ENCODE measurements at regions not wholly inside any gene's neighbourhood (a gene's known extent, or its start where the extent isn't known, plus 50 kb on each side); places are given as distances from the start of the nearest gene placed in this dataset.
"Not testable (repeated sequence)": the region's sequence is repeated elsewhere in the genome, so short reads cannot be mapped to it uniquely, and the experiment has no call there.

GRCh38 chr1:194033646-194034045 is 847.2 kb upstream of the B3GALT2 start:
- no peak for TF ChIP-seq CTCF (conservative IDR thresholded peaks at IDR 0.05; ENCODE audit: low read length)
- no peak overlapping the region for H3K4me3 ChIP-seq (ENCODE audit: low read length)
- no peak for DNase-seq (ENCODE audit: low read depth)

DNA sequence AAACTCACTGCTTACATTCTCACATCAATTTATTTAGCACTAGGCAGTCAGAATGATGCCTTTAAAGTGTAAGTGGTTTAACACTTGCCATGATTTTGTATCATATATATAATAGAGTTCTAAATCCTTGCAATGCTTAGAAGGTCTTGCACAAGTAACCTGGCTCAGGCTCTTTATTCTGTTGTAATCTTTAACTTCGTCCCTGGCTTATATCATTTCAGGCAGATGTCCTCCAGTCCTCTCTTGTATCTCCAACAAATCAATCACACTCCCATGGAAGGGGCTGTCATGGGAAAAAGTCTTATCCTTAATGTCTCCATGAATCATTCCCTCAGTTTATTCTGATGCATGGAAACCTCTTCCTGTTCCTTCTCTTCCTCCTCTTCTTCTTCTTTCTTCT is 841.6 kb upstream of the B3GALT2 start:
- H3K4me3 ChIP-seq (ENCODE audit: low read length), result no peak overlapping the region
- no peak for TF ChIP-seq CTCF (conservative IDR thresholded peaks at IDR 0.05; ENCODE audit: low read length)
- no peak for DNase-seq (ENCODE audit: low read depth)

DNA sequence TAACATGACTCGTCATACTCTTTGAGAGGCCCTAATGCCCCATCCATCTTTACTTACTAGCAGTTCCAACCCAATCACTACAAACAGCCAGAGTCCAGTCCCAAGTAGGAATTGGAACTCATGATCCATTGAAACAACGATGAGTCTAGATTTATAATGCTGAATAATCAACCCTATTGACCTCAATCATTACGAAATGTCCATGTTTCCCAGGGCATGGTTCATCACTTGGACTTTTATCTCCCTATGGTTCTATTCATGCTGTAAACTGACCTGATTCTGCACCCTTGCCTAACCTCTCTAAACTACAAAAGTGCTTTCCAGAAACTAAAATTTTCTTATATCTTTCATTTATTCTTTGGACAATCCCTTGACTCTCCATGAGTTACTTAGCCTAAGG is 840.0 kb upstream of the B3GALT2 start:
- DNase-seq (ENCODE audit: low read depth), result no peak
- TF ChIP-seq CTCF (conservative IDR thresholded peaks at IDR 0.05; ENCODE audit: low read length), result no peak

DNA sequence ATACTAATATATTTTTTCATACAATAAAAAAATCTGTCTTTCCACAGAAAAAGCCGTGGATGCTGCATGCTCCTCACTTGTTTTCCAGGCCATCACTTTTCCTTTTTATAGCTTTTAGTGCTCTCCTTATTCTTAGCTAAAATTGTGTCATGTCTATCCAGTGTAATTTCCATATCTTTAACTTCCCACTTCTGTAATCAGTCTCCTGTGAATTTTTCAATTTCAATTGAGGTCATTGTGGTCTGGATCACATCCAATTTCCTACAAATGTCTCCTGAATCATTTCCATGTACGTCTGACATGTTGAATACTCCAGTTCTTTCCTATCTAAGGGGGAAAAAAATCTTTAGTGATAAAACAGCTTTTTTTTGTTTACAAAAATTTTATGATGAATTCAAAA is 838.2 kb upstream of the B3GALT2 start:
- no peak for DNase-seq (ENCODE audit: low read depth)
- H3K4me3 ChIP-seq (ENCODE audit: low read length), result no peak overlapping the region

More for the DNA sequence above, 840.0 kb upstream of the B3GALT2 start:
- H3K4me3 ChIP-seq (ENCODE audit: low read length), result no peak overlapping the region

GRCh38 chr1:194014014-194014413 is 827.6 kb upstream of the B3GALT2 start:
- no peak for DNase-seq (ENCODE audit: low read depth)

More for the DNA sequence above, 838.2 kb upstream of the B3GALT2 start:
- no peak for TF ChIP-seq CTCF (conservative IDR thresholded peaks at IDR 0.05; ENCODE audit: low read length)

DNA sequence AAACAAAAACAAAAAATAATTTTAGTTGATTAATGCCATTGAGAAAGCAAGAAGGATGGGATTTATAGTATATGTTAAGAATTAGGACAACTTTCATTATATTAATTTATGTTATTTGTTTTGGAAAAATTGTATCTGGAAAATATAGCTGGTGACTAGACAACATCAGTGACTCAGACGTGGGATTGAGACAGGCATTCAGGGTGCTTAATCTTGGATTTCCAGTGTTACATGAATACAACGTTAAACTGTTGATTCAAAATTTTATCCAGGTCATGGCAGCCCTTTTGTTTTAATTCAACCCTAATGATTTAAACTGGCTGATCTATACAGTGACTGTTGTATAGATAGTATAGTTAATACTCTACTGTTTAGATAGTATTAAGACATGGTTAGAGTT is 827.1 kb upstream of the B3GALT2 start:
- H3K4me3 ChIP-seq (ENCODE audit: low read length), result no peak overlapping the region
- DNase-seq (ENCODE audit: low read depth), result no peak
- TF ChIP-seq CTCF (conservative IDR thresholded peaks at IDR 0.05; ENCODE audit: low read length), result no peak

More at GRCh38 chr1:194014014-194014413, 827.6 kb upstream of the B3GALT2 start:
- no peak for TF ChIP-seq CTCF (conservative IDR thresholded peaks at IDR 0.05; ENCODE audit: low read length)
- H3K4me3 ChIP-seq (ENCODE audit: low read length), result no peak overlapping the region

DNA sequence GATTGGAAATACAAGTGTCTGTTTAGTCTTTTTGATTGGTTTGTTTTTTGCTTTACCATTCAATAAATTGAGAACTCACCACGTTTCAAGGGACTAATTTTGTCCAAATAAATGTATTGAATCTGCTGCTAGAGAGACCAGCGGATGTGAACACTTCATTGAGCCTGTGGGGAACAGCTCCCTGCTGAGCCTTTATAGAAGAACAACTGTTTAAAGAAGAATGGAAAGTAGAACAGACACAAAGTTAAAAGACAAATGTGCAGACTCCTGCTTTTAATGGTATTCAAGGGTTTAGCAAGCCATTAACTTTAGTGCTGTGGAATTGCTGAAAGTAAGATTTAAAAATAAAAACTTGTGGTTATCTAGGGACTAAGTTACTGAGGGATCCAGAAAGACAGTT is 817.7 kb upstream of the B3GALT2 start:
- TF ChIP-seq CTCF (conservative IDR thresholded peaks at IDR 0.05; ENCODE audit: low read length), result no peak
- DNase-seq (ENCODE audit: low read depth), result no peak
- H3K4me3 ChIP-seq (ENCODE audit: low read length), result no peak overlapping the region

GRCh38 chr1:194001726-194002350 is 815.4 kb upstream of the B3GALT2 start:
- DNase-seq (ENCODE audit: low read depth); H3K4me3 ChIP-seq (ENCODE audit: low read length): not testable (repeated sequence)
